ENCODE measurements at regions not wholly inside any gene's neighbourhood (a gene's known extent, or its start where the extent isn't known, plus 50 kb on each side); places are given as distances from the start of the nearest gene placed in this dataset.
"Not testable (repeated sequence)": the region's sequence is repeated elsewhere in the genome, so short reads cannot be mapped to it uniquely, and the experiment has no call there.

DNA sequence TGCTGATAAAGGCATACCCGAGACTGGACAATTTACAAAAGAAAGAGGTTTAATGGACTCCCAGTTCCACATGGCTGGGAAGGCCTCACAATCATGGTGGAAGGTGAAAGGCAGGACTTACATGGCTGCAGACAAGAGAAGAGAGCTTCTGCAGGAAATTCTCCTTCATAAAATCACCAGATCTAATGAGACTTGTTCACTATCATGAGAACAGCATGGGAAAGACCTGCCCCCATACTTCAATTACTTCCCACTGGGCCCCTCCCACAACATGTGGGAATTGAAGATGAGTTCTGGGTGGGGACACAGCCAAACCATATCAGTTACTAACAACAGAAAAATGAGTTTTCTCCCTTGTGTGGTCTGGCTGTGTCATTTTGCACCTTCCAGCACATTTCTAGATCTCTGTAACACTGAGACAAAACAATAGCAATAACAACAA, 741.4 kb downstream of the KCNT2 start:
- Mint-ChIP-seq H3K27me3 (ENCODE audit: low read depth in 3 of 3) (no peaks in the 10 kb centered on the region), H3K4me3 (no peak overlapping the region), H3K9me3 (peaks cover 6 to 38% (median 14%) of the 10 kb centered on the region in 6 donors), H3K36me3 (no peaks in the 10 kb centered on the region), H3K4me1 (no peaks in the 10 kb centered on the region), H3K27ac (no peak overlapping the region)
- DNase-seq = no peak

DNA sequence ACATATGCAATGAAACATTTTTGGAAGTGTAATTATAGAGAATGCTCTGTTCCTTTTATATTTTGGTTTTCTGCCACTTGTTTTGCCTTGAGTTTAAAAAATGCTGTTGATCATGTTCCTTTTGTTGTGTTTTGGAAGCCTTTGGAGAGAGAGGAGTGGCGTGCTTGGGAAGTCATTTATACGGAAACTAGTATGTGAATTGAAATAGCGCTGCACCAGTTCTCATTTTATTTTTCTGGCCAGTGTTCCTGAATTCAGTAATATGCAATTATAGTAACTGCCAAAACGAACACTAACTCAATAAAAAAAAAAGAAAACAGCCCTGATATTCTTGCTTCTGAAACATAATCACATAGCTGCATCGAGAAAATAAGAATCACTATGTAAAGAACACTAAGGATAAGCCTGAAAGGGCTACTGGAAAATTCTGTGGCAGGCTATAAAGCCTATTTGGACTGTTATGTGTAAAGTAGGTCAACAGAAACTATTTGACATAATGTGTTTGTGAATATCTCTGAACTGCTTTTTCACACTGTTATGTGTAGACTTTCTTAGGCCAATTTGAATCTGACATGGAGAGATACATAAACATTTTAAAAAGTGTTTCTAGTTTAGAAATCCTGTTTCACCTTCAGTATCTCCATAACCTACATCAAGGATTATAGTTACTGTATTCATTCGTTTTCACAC, 742.0 kb downstream of the KCNT2 start:
- H3K4me1 Mint-ChIP-seq = no peaks in the 10 kb centered on the region
- peaks cover 6 to 41% (median 16%) of the 10 kb centered on the region in 6 donors for H3K9me3 Mint-ChIP-seq
- no peaks in the 10 kb centered on the region for H3K27me3 Mint-ChIP-seq (ENCODE audit: low read depth in 3 of 3)
- H3K4me3 Mint-ChIP-seq = no peak overlapping the region
- no peak for DNase-seq
- H3K27ac Mint-ChIP-seq = no peak overlapping the region
- H3K36me3 Mint-ChIP-seq = no peaks in the 10 kb centered on the region

DNA sequence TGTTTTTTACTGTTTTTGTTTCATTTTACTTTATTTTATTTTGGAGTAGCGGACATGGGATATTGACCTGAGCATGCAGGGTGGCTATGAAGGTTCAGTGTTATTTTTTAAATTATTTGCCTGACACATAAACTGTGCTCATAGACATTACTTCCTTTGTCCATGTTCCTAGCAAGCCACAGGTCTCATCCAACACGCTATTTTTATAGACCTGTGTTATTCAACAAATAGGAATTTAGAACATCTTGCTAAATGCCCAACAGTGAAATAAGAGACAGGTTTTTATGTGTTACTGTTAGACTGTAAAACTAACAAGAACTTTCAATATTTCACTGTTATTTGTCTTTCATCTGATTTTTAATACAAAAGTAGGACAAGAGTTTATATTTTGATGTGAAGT, 756.4 kb downstream of the KCNT2 start:
- Mint-ChIP-seq H3K27me3 (ENCODE audit: low read depth in 3 of 3) (peaks cover 0 to 2% (median 2%) of the 10 kb centered on the region in 3 donors), H3K36me3 (no peaks in the 10 kb centered on the region), H3K27ac (no peak overlapping the region), H3K4me3 (no peak overlapping the region), H3K4me1 (no peaks in the 10 kb centered on the region), H3K9me3 (peaks cover 6 to 51% (median 24%) of the 10 kb centered on the region in 6 donors)
- DNase-seq = no peak

DNA sequence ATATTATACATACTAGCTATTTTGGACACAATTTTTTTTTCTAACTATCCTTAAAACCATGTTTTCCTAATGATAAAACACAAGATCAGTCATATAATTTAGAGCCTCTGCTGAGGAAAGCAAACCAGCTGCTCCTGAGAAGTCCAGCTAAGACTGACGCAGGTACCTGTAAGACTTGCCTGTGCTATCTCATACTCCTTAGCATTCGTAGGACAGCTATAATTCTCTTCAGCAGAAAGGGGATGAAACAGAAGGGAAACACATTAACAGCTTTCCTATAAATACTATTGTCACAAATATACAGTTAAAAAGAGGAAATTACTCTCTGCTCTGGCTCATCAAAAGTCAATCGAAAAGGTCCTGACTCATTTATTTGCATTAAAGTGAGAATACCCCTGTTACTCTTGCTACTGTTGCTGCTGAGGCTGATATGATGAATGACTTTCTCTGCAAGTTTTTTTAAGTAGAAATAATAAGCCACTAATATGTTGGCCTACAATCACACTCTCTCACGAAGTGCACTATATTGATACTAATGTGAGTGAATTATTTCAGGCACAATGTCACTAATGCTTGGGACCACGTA, 757.1 kb downstream of the KCNT2 start:
- Mint-ChIP-seq H3K4me3 (no peak overlapping the region), H3K27ac (no peak overlapping the region), H3K36me3 (no peaks in the 10 kb centered on the region), H3K27me3 (ENCODE audit: low read depth in 3 of 3) (peaks cover 0 to 2% (median 2%) of the 10 kb centered on the region in 3 donors), H3K4me1 (no peaks in the 10 kb centered on the region), H3K9me3 (peaks cover 4 to 47% (median 23%) of the 10 kb centered on the region in 6 donors)
- no peak for DNase-seq

DNA sequence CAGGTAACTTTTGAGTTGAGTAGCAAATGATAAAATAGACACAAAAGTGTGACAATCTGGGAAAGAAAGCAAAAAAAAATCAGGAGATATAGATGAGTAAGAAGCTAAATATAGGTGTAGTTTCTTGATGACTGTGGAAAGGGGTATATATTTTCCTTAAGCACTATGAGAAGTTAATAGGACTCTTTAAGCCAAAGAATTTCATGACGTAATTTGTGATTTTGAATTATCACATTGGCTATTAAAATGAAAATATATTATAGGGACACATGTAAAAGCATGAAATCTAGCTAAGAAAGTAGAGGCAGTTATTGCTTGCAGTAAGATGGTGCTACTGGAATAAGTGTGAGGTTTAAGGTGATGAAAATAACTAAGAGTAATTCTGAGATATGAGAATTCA, 759.1 kb downstream of the KCNT2 start:
- Mint-ChIP-seq H3K36me3 (no peaks in the 10 kb centered on the region), H3K4me3 (no peak overlapping the region)

DNA sequence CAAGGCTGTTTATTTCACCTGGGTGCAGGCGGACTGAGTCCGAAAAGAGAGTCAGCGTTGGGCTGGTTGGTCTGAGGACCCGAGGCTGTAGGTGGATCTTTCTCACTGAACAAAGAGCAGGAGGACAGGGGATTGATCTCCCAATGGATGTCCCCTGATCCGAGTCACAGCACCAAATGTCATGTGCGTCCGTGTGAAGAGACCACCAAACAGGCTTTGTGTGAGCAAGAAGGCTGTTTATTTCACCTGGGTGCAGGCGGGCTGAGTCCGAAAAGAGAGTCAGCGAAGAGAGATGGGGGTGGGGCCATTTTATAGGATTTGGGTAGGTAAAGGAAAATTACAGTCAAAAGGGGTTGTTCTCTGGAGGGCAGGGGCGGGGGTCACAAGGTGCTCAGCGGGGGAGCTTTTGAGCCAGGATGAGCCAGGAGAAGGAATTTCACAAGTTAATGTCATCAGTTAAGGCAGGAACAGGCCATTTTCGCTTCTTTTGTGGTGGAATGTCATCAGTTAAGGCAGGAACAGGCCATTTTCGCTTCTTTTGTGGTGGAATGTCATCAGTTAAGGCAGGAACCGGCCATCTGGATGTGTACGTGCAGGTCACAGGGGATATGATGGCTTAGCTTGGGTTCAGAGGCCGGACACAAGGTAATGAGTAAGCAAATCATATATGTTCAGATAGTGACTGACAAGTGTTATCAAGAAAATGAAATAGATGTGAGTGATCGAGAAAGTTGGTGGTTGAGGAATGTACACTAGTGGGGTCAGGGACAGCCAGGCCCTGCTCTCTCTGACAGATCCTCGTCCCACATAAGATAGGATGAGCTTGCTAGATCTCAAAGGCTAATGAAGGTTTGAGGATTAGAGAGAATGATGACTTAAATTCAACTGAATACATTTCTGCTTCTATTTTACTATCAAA, 760.0 kb downstream of the KCNT2 start:
- not testable (repeated sequence) for DNase-seq; H3K36me3 Mint-ChIP-seq; H3K4me1 Mint-ChIP-seq; H3K27ac Mint-ChIP-seq; H3K4me3 Mint-ChIP-seq; H3K27me3 Mint-ChIP-seq (ENCODE audit: low read depth in 3 of 3)
- peaks cover 12 to 49% (median 27%) of the 10 kb centered on the region in 6 donors for H3K9me3 Mint-ChIP-seq

More for the DNA sequence above, 759.1 kb downstream of the KCNT2 start:
- no peak for DNase-seq
- Mint-ChIP-seq H3K4me1 (no peaks in the 10 kb centered on the region), H3K9me3 (peaks cover 9 to 39% (median 23%) of the 10 kb centered on the region in 6 donors), H3K27ac (no peak overlapping the region), H3K27me3 (ENCODE audit: low read depth in 3 of 3) (peaks cover 0 to 3% (median 2%) of the 10 kb centered on the region in 3 donors)

DNA sequence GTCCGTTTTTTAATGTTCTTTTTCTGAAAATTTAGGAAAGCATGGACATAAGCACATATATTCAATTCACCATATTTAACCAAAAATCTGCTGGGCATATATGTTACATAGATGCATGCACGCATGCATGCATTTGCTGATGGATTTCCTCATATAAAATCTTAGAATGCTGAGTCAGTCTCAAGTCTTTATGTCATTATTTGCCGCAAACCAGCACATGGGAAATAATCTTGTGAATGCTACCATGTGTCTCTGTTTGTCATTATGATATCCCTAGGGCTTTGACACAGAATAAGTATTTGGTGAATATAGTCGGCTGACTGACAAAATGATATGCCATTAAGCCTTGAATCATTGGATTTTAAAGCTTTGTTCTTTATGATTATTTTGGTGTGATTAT, 776.5 kb downstream of the KCNT2 start:
- H3K27ac Mint-ChIP-seq = no peak overlapping the region
- no peak for DNase-seq
- H3K4me1 Mint-ChIP-seq = no peaks in the 10 kb centered on the region
- peaks cover 0 to 2% (median 0%) of the 10 kb centered on the region in 3 donors for H3K27me3 Mint-ChIP-seq (ENCODE audit: low read depth in 3 of 3)
- peaks cover 0 to 12% (median 5%) of the 10 kb centered on the region in 6 donors for H3K9me3 Mint-ChIP-seq
- H3K36me3 Mint-ChIP-seq = no peaks in the 10 kb centered on the region
- H3K4me3 Mint-ChIP-seq = no peak overlapping the region

DNA sequence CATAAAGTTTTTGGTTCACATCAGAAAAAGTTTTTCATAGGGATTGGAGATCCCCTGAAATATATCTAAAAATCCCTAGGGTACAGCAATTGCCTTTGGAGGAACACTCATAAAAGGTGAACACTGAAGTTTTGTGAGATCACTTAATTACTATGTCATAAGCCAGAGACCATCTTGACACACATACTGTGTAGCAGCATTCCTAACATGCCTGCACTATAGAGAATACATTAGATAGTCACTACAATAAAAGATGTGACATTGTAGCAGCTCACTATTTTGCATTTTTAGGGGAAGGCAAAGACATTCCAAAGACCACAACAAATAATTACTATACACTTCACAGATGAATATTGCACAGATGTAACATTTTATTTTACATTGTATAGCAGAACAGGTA, 779.9 kb downstream of the KCNT2 start:
- no peak overlapping the region for H3K27ac Mint-ChIP-seq

DNA sequence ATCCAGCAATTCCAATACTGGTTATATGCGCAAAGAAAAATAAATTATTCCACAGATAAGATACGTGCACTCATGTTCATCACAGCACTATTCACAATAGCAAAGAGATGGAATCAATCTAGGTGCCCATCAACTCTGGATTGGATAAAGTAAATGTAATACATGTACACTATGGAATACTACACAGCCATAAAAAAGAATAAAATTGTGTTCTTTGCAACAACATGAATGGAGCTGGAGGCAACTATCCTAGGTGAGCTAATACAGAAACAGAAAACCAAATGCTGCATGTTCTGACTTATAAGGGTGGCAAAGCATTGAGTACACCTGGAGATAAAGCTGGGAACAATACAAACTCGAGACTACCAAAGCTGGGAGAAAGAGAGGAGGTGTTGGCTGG, 787.3 kb downstream of the KCNT2 start:
- Mint-ChIP-seq H3K36me3 (peaks cover 0 to 4% (median 0%) of the 10 kb centered on the region in 3 donors), H3K4me1 (no peaks in the 10 kb centered on the region), H3K27ac (no peak overlapping the region), H3K27me3 (ENCODE audit: low read depth in 3 of 3) (peaks cover 0 to 2% (median 2%) of the 10 kb centered on the region in 3 donors), H3K9me3 (peaks cover 18 to 47% (median 36%) of the 10 kb centered on the region in 6 donors), H3K4me3 (no peak overlapping the region)
- no peak for DNase-seq

More for the DNA sequence above, 779.9 kb downstream of the KCNT2 start:
- H3K9me3 Mint-ChIP-seq = peaks cover 0 to 12% (median 2%) of the 10 kb centered on the region in 6 donors
- H3K27me3 Mint-ChIP-seq (ENCODE audit: low read depth in 3 of 3) = peaks cover 0 to 2% (median 2%) of the 10 kb centered on the region in 3 donors
- H3K4me1 Mint-ChIP-seq = no peaks in the 10 kb centered on the region
- DNase-seq = no peak
- no peak overlapping the region for H3K4me3 Mint-ChIP-seq
- no peaks in the 10 kb centered on the region for H3K36me3 Mint-ChIP-seq

DNA sequence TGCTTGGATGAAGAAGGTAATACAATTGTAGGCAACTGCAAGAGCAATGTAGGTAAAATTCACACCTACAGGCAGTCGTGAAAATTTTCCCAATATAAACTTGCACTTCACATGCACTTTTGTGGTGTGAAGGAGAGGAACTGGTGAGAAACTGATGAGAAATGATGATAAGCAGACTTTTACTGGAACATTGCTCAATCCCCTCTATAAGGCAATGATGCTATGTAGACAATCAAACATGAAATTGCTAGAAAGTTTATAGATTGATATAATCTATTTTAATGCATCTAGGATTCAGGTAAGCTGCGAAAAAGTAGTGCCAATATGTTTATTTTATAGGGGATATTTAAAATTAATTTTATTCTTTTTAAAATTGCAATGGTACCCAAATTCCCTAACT, 802.2 kb downstream of the KCNT2 start:
- Mint-ChIP-seq H3K36me3 (no peaks in the 10 kb centered on the region), H3K4me1 (no peaks in the 10 kb centered on the region), H3K4me3 (no peak overlapping the region), H3K27me3 (ENCODE audit: low read depth in 3 of 3) (peaks cover 0 to 2% (median 0%) of the 10 kb centered on the region in 3 donors), H3K9me3 (peaks cover 3 to 37% (median 15%) of the 10 kb centered on the region in 6 donors), H3K27ac (no peak overlapping the region)
- DNase-seq = no peak

DNA sequence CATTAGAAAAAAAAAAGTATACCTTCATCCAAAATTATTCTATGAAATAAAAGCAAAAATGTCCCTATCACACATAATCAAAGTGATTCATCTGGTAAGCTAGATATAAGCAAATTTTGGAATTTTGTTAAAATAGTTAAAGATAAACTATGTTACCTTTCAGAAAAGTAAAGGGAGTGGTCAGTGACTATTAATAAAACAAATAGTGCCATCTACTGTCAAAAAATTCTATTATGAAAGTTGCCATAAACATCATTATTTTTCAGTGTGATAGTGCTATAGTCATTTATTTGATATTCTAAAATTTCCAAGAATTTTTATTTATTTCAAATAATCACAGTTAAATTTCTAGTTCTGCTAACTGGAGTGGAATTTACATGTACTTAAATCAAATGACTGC, 803.7 kb downstream of the KCNT2 start:
- Mint-ChIP-seq H3K4me1 (no peaks in the 10 kb centered on the region), H3K9me3 (peaks cover 6 to 32% (median 13%) of the 10 kb centered on the region in 6 donors), H3K27me3 (ENCODE audit: low read depth in 3 of 3) (peaks cover 0 to 2% (median 0%) of the 10 kb centered on the region in 3 donors), H3K4me3 (no peak overlapping the region), H3K27ac (no peak overlapping the region), H3K36me3 (no peaks in the 10 kb centered on the region)
- no peak for DNase-seq

DNA sequence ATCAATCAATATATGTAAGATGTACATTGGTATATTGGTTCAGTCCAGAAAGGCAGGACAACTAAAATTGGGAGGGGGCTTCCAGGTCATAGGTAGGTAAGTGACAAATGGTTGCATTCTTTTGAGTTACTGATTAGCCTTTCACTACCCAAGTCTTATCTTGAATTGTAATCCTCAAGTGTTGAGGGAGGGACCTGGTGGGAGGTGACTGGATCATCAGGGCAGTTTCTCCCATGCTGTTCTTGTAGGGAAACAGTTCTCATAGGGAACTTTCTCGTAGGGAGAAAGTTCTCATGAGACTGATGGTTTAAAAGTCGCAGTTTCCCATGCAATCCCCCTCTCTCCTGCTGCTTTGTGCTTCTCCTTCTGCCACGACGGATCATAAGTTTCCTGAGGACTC, 809.2 kb downstream of the KCNT2 start:
- Mint-ChIP-seq H3K36me3 (peaks cover 0 to 3% (median 0%) of the 10 kb centered on the region in 3 donors), H3K27me3 (ENCODE audit: low read depth in 3 of 3) (peaks cover 0 to 2% (median 2%) of the 10 kb centered on the region in 3 donors), H3K27ac (no peak overlapping the region), H3K4me3 (no peak overlapping the region), H3K4me1 (no peaks in the 10 kb centered on the region), H3K9me3 (peaks cover 3 to 47% (median 17%) of the 10 kb centered on the region in 6 donors)
- no peak for DNase-seq

DNA sequence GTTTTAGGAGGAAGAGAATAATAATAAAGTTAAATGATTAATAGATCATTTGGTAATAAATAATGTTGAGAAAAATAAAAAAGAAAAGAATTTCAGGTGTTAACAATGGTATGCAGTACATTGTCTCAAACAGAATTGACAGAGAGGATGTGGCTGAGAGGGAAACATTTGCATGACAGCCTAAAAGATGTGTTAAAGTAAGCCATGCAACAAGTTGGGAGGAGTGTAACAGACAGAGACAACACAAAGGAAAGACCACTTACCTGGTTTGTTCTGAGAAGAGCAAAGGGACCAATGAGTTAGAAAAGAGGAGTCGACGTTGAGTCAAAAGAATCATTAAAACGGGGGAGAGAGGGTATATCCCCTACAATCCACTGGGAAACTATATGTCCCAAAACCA, 814.0 kb downstream of the KCNT2 start:
- Mint-ChIP-seq H3K9me3 (peaks cover 0 to 45% (median 16%) of the 10 kb centered on the region in 6 donors), H3K27ac (no peak overlapping the region), H3K36me3 (peaks cover 0 to 3% (median 0%) of the 10 kb centered on the region in 3 donors), H3K4me3 (no peak overlapping the region), H3K27me3 (ENCODE audit: low read depth in 3 of 3) (peaks cover 0 to 2% (median 0%) of the 10 kb centered on the region in 3 donors), H3K4me1 (no peaks in the 10 kb centered on the region)
- no peak for DNase-seq
